ENCODE measurements at regions not wholly inside any gene's neighbourhood (a gene's known extent, or its start where the extent isn't known, plus 50 kb on each side); places are given as distances from the start of the nearest gene placed in this dataset.

DNA sequence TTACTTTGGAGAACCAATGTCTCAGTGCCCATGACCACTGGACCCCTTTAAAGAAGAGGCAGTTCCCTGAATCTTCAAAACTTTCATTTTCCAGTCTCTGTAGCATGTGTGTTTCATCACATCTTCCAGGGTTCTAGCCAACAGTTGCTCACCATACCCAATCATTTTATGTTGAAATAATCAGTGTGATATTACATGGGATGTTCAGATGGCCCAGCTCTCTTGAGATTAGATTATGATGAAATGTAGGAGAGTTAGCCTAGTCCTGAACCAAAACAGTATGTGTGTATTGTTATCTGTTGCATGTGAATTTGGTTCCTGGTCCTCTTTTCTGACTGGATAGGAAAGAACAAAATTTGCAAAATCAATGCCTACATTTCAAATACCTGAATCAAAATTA lies 144.5 kb downstream of the ANKRD7 start:
- ChIA-PET CTCF (no interaction called here), POLR2A (no interaction called here)
- Histone ChIP-seq H3K4me1 (ENCODE audit: control insufficient read depth in 2 of 2, insufficient read depth in 2 of 2, low read length in 2 of 2) (no peaks in the 10 kb centered on the region), H3K79me2 (ENCODE audit: control insufficient read depth, insufficient read depth, low read length) (no peaks in the 10 kb centered on the region), H3K36me3 (replicated peaks in 1 of 2; ENCODE audit: control extremely low read depth in 1 of 2, control insufficient read depth in 1 of 2, extremely low read depth in 1 of 2, insufficient read depth in 2 of 2, low read length in 1 of 2) (no peaks in the 10 kb centered on the region), H3K9me3 (ENCODE audit: control extremely low read depth in 1 of 3, control insufficient read depth in 2 of 3, insufficient read depth in 1 of 3, low read length in 2 of 3) (no peaks in the 10 kb centered on the region), H3K4me3 (ENCODE audit: control extremely low read depth in 1 of 5, extremely low read depth in 1 of 5, insufficient read depth in 1 of 5, low read depth in 2 of 5, low read length in 4 of 5) (no peak overlapping the region), H3K9ac (ENCODE audit: low read length) (no peak overlapping the region), H3K27me3 (replicated peaks in 1 of 4; ENCODE audit: control extremely low read depth in 1 of 4, control insufficient read depth in 3 of 4, insufficient read depth in 4 of 4, low read length in 3 of 4) (no peaks in the 10 kb centered on the region), H4K20me1 (ENCODE audit: control insufficient read depth, insufficient read depth, low read length, poor library complexity, severe bottlenecking) (no peaks in the 10 kb centered on the region), H2AFZ (ENCODE audit: insufficient read depth, low read depth, low read length, poor library complexity, severe bottlenecking) (no peak overlapping the region), H3K27ac (ENCODE audit: low read length in 2 of 2) (no peak overlapping the region), H3K4me2 (replicated peaks; ENCODE audit: low read depth, low read length, poor library complexity, severe bottlenecking) (no peak overlapping the region)
- no peak overlapping the region for H3K4me3 Mint-ChIP-seq
- H3K4me1 Mint-ChIP-seq = no peaks in the 10 kb centered on the region
- DNase-seq = no peak
- intact Hi-C loops (cut with micrococcal nuclease) = no loop called here
- TF ChIP-seq, protein P1, sequence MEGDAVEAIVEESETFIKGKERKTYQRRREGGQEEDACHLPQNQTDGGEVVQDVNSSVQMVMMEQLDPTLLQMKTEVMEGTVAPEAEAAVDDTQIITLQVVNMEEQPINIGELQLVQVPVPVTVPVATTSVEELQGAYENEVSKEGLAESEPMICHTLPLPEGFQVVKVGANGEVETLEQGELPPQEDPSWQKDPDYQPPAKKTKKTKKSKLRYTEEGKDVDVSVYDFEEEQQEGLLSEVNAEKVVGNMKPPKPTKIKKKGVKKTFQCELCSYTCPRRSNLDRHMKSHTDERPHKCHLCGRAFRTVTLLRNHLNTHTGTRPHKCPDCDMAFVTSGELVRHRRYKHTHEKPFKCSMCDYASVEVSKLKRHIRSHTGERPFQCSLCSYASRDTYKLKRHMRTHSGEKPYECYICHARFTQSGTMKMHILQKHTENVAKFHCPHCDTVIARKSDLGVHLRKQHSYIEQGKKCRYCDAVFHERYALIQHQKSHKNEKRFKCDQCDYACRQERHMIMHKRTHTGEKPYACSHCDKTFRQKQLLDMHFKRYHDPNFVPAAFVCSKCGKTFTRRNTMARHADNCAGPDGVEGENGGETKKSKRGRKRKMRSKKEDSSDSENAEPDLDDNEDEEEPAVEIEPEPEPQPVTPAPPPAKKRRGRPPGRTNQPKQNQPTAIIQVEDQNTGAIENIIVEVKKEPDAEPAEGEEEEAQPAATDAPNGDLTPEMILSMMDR (IDR thresholded peaks at IDR 0.05) = no peak
- no peak for TF ChIP-seq EZH2 (IDR thresholded peaks at IDR 0.05; ENCODE audit: borderline replicate concordance, insufficient read depth, low read depth, low read length, poor library complexity, severe bottlenecking)
- H3K9me3 Mint-ChIP-seq (ENCODE audit: insufficient read depth) = peaks cover 2% of the 10 kb centered on the region
- H3K27ac Mint-ChIP-seq = no peak overlapping the region
- no peaks in the 10 kb centered on the region for H3K27me3 Mint-ChIP-seq
- ATAC-seq (ENCODE audit: low read depth) = no peak

DNA sequence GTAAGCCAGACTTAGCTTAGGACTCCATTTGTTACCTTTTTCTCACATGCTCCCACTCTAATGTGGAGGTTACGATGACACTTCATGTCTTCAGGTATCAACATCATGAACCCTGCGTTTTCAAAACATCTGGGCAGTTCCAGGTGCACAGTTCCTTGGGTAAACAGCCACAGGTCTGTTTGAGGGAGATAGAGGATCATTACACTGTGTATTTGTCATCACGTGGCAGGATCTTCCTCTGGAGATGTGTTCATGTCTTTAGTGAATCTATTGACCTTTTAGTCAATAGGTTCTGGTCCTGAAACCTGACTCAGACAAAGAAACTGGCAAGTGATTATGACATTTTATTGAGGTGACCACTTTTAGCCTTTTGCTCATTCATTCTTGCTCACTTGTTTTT lies 145.5 kb downstream of the ANKRD7 start:
- Histone ChIP-seq H3K27me3 (replicated peaks in 1 of 4; ENCODE audit: control extremely low read depth in 1 of 4, control insufficient read depth in 3 of 4, insufficient read depth in 4 of 4, low read length in 3 of 4) (no peaks in the 10 kb centered on the region), H3K36me3 (replicated peaks in 1 of 2; ENCODE audit: control extremely low read depth in 1 of 2, control insufficient read depth in 1 of 2, extremely low read depth in 1 of 2, insufficient read depth in 2 of 2, low read length in 1 of 2) (no peaks in the 10 kb centered on the region), H3K4me2 (replicated peaks; ENCODE audit: low read depth, low read length, poor library complexity, severe bottlenecking) (no peak overlapping the region), H3K4me1 (ENCODE audit: control insufficient read depth in 2 of 2, insufficient read depth in 2 of 2, low read length in 2 of 2) (no peaks in the 10 kb centered on the region), H3K79me2 (ENCODE audit: control insufficient read depth, insufficient read depth, low read length) (no peaks in the 10 kb centered on the region), H3K4me3 (ENCODE audit: control extremely low read depth in 1 of 5, extremely low read depth in 1 of 5, insufficient read depth in 1 of 5, low read depth in 2 of 5, low read length in 4 of 5) (no peak overlapping the region), H2AFZ (ENCODE audit: insufficient read depth, low read depth, low read length, poor library complexity, severe bottlenecking) (no peak overlapping the region), H4K20me1 (ENCODE audit: control insufficient read depth, insufficient read depth, low read length, poor library complexity, severe bottlenecking) (no peaks in the 10 kb centered on the region), H3K9ac (ENCODE audit: low read length) (no peak overlapping the region), H3K9me3 (ENCODE audit: control extremely low read depth in 1 of 3, control insufficient read depth in 2 of 3, insufficient read depth in 1 of 3, low read length in 2 of 3) (no peaks in the 10 kb centered on the region), H3K27ac (ENCODE audit: low read length in 2 of 2) (no peak overlapping the region)
- no peak for DNase-seq
- intact Hi-C loops (cut with micrococcal nuclease) = no loop called here
- Mint-ChIP-seq H3K27me3 (no peaks in the 10 kb centered on the region), H3K9me3 (ENCODE audit: insufficient read depth) (peaks cover 2% of the 10 kb centered on the region), H3K4me3 (no peak overlapping the region), H3K27ac (no peak overlapping the region), H3K4me1 (no peaks in the 10 kb centered on the region)
- TF ChIP-seq, protein P1 (IDR thresholded peaks at IDR 0.05) = no peak
- no peak for TF ChIP-seq EZH2 (IDR thresholded peaks at IDR 0.05; ENCODE audit: borderline replicate concordance, insufficient read depth, low read depth, low read length, poor library complexity, severe bottlenecking)
- 86% methylated on average over 1 of the region's 3 CpGs for WGBS (ENCODE audit: insufficient coverage)
- ATAC-seq (ENCODE audit: low read depth) = no peak
- CTCF ChIA-PET = no interaction called here
- POLR2A ChIA-PET = no interaction called here
